K562 (cell line): ENCODE measurements at regions not wholly inside any gene's neighbourhood (a gene's known extent, or its start where the extent isn't known, plus 50 kb on each side); places are given as distances from the start of the nearest gene placed in this dataset.

Experiments used
- ATAC-seq: fragments of 200-7000 bp; cut with Tn5 transposase; 3 replicates; pipeline ENCODE4 v1.9.1; 2020; ENCODE audit warnings: moderate library complexity
- BruUV-seq: library from RNA; stranded (reverse); fragments of 400-500 nt; replicated peaks from 2 replicates; lab custom pipeline; 2021; lab: Mats Ljungman, UMichigan
- CTCF ChIA-PET: fragments of 300-600 bp; formaldehyde crosslinking; extraction: SDS; loops from one replicate; lab custom pipeline; 2021; ENCODE audit warnings: low intra/inter-chr PET ratio; lab: Yijun Ruan, JAX
- POLR2A ChIA-PET: fragments of 300-600, 350-650 bp; sonication (Branson Sonifier 250); formaldehyde crosslinking; extraction: SDS; loops from one replicate; lab custom pipeline; 2021; ENCODE audit warnings: antibody characterized with exemption, inconsistent platforms; lab: Yijun Ruan, JAX
- DNase-seq, 4 experiments: peaks; one replicate each; pipeline versions ENCODE4 v3.0.0 to v3.0.0-alpha.2; 2011 to 2018; ENCODE audit warnings: low spot score in 3 of 4, mixed read lengths in 3 of 4; ENCODE audit errors: extremely low read depth in 1 of 4
- FAIRE-seq: peaks from 2 replicates; lab custom pipeline; 2011; peaks lifted over from hg19 to GRCh38; lab: Jason Lieb, UNC
- H2AFZ ChIP-seq: 2 replicates; pipeline ENCODE4 v1.6.0; 2011; ENCODE audit warnings: low read depth, low read length, control low read depth, inconsistent platforms
- H3K27ac ChIP-seq: fragments of 200-600 bp; 3 replicates; pipeline ENCODE4 v1.8.0; 2011; ENCODE audit warnings: low read depth, mild to moderate bottlenecking, control low read depth, inconsistent platforms, low read length, moderate library complexity, mixed read lengths; ENCODE audit errors: extremely low read depth
- H3K27me3 ChIP-seq, 2 experiments: fragments of 300-600 bp in 1 of 2; 2 replicates in 1 of 2; 3 replicates in 1 of 2; pipeline versions ENCODE4 v1.6.0 to v1.8.0; 2011; ENCODE audit warnings: inconsistent platforms in 2 of 2, low read length in 2 of 2, mild to moderate bottlenecking in 1 of 2, mixed read lengths in 1 of 2, moderate library complexity in 1 of 2; ENCODE audit not compliant: control insufficient read depth in 2 of 2, insufficient read depth in 2 of 2
- H3K36me3 ChIP-seq: fragments of 300-600 bp; 3 replicates; pipeline ENCODE4 v1.8.0; 2011; ENCODE audit warnings: mild to moderate bottlenecking, low read length, inconsistent platforms; ENCODE audit not compliant: control insufficient read depth, insufficient read depth
- H3K4me1 ChIP-seq, 2 experiments: fragments of 200-600 bp in 1 of 2; replicated peaks in 1 of 2; 2 replicates in 1 of 2; 3 replicates in 1 of 2; pipeline versions ENCODE4 v1.5.1 to v1.8.0; 2011; ENCODE audit warnings: inconsistent platforms in 2 of 2, low read length in 2 of 2, mild to moderate bottlenecking in 1 of 2, mixed read lengths in 1 of 2, moderate library complexity in 1 of 2; ENCODE audit not compliant: control insufficient read depth in 2 of 2, insufficient read depth in 2 of 2
- H3K4me2 ChIP-seq: 2 replicates; pipeline ENCODE4 v1.6.1; 2011; ENCODE audit warnings: low read length, control low read depth, inconsistent platforms, mixed read lengths; ENCODE audit not compliant: insufficient read depth
- H3K4me3 ChIP-seq: fragments of 200-600 bp; sonication (generic), shearing (Covaris generic); 2 replicates; pipeline ENCODE4 v1.5.1; 2016; ENCODE audit warnings: control low read depth, inconsistent platforms
- H3K79me2 ChIP-seq: fragments of 200-600 bp; 3 replicates; pipeline ENCODE4 v1.8.0; 2011; ENCODE audit warnings: low read length, inconsistent platforms; ENCODE audit not compliant: control insufficient read depth, insufficient read depth
- H3K9ac ChIP-seq, 2 experiments: 2 replicates each; pipeline versions ENCODE4 v1.6.0 to v1.6.1; 2011; ENCODE audit warnings: low read depth in 2 of 2, low read length in 2 of 2, control low read depth in 1 of 2, inconsistent platforms in 1 of 2, mild to moderate bottlenecking in 1 of 2, mixed read lengths in 1 of 2; ENCODE audit not compliant: insufficient read depth in 1 of 2
- H3K9me1 ChIP-seq: one replicate; pipeline ENCODE4 v1.6.0; 2011; ENCODE audit warnings: inconsistent platforms, mild to moderate bottlenecking, low read length, moderate library complexity; ENCODE audit not compliant: control insufficient read depth, insufficient read depth
- H3K9me3 ChIP-seq: replicated peaks from 2 replicates; pipeline ENCODE4 v1.5.1; 2011; ENCODE audit warnings: low read depth, low read length, inconsistent platforms; ENCODE audit not compliant: control insufficient read depth, insufficient read depth
- H4K20me1 ChIP-seq: replicated peaks from 2 replicates; pipeline ENCODE4 v1.6.1; 2011; ENCODE audit warnings: low read length, inconsistent platforms, mixed read lengths; ENCODE audit not compliant: control insufficient read depth, insufficient read depth
- CCAR2 ChIP-seq: fragments of 200-400 bp; formaldehyde crosslinking; IDR thresholded peaks from 2 replicates; pipeline ENCODE4 v1.6.1; 2017; ENCODE audit warnings: mild to moderate bottlenecking, low read depth, low read length
- CHD1 ChIP-seq: fragments of 200-600 bp; sonication (generic); IDR thresholded peaks from one replicate; pipeline ENCODE4 v1.6.1; 2012; ENCODE audit warnings: mild to moderate bottlenecking, moderate library complexity, low read length, inconsistent platforms
- ESRRA ChIP-seq: fragments of 450-650 bp; IDR thresholded peaks from 2 replicates; pipeline ENCODE4 v1.6.1; 2014; ENCODE audit warnings: low read depth, mild to moderate bottlenecking, moderate library complexity, borderline replicate concordance
- LARP7 ChIP-seq: fragments of 450-650 bp; IDR thresholded peaks from 2 replicates; pipeline ENCODE4 v1.6.1; 2016
- NEUROD1 ChIP-seq: fragments of 150-350 bp; IDR thresholded peaks from 2 replicates; pipeline ENCODE4 v1.6.1; 2014; ENCODE audit warnings: borderline replicate concordance, low read length, low read depth; ENCODE audit not compliant: partially characterized antibody
- NRF1 ChIP-seq, 2 experiments: fragments of 450-650 bp; IDR thresholded peaks in 1 of 2; conservative IDR thresholded peaks in 1 of 2; 2 replicates each; pipeline ENCODE4 v1.6.1; 2014; ENCODE audit warnings: mild to moderate bottlenecking in 2 of 2
- PHF8 ChIP-seq: fragments of 200-600 bp; sonication (generic); IDR thresholded peaks from 2 replicates; pipeline ENCODE4 v1.6.1; 2012; ENCODE audit warnings: mixed run types, mild to moderate bottlenecking, inconsistent platforms, low read length, moderate library complexity, borderline replicate concordance
- POLR3A ChIP-seq: IDR thresholded peaks from 2 replicates; pipeline ENCODE4 v1.6.1; 2011; ENCODE audit warnings: borderline replicate concordance, mild to moderate bottlenecking, moderate library complexity; ENCODE audit not compliant: insufficient read length, insufficient read depth; ENCODE audit errors: extremely low read depth
- SP2 ChIP-seq: IDR thresholded peaks from 2 replicates; pipeline ENCODE4 v1.6.1; 2011; ENCODE audit warnings: mild to moderate bottlenecking, low read depth, low read length, moderate library complexity; ENCODE audit not compliant: poor library complexity, severe bottlenecking; ENCODE audit errors: extremely low read depth
- USF1 ChIP-seq: sonication (generic); formaldehyde crosslinking; IDR thresholded peaks from 2 replicates; pipeline ENCODE4 v1.9.0; 2022; ENCODE audit warnings: mild to moderate bottlenecking, missing genetic modification reagents
- ZNF184 ChIP-seq: sonication (generic); formaldehyde crosslinking; IDR thresholded peaks from 2 replicates; pipeline ENCODE4 v1.5.0; 2020; ENCODE audit warnings: missing genetic modification reagents
- WGBS: fragments of 100-300 bp; shearing (Covaris generic); methylation state at CpG from one replicate; pipeline ENCODE4 v1.1.6; 2016; ENCODE audit warnings: low coverage, mixed read lengths; ENCODE audit not compliant: insufficient coverage; ENCODE audit errors: missing lambda C conversion rate; 5-methylcytosine and 5-hydroxymethylcytosine counted together
- in situ Hi-C: fragments of 300-500 bp; cut with MboI; formaldehyde crosslinking; loops from 4 replicates; pipeline ENCODE4 v1.15.0; 2018; ENCODE audit warnings: inconsistent platforms, mixed read lengths
- intact Hi-C: fragments of 100-400 bp; cut with micrococcal nuclease; formaldehyde crosslinking; loops from 2 replicates; pipeline ENCODE4 v1.14.2; 2022
- TF ChIP-seq, protein P1 (sequence below): sonication (generic); formaldehyde crosslinking; IDR thresholded peaks from 2 replicates; pipeline ENCODE4 v1.8.0; 2022; ENCODE audit warnings: mild to moderate bottlenecking, low read depth, missing genetic modification reagents

DNA sequence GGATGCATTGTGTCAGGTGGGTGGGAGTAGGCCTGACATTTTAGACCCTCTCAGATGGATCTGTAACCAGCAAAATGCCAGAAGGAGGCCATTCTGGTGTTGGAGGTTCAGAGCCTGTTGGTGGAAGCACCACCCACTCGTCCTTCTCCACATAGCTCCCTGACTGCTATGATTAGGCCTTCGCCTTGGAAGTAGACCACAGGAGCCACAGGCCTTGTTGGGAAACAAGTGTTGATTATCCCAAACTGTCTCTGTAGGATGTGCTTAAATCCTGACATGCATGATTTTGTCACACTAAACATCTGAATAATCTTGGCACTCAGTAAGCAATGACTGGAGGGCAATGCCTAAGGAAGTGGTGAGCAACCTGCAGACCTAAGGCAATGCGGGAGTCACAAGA lies 117.2 kb upstream of the LY86 start:
- Histone ChIP-seq H3K4me1 (no peaks in the 10 kb centered on the region), H4K20me1 (no peaks in the 10 kb centered on the region), H3K9me3 (no peaks in the 10 kb centered on the region), H3K27me3 (peaks cover 0 to 2% of the 10 kb centered on the region in 2 experiments; a peak in 1 of 5 replicates), H3K4me3 (no peak overlapping the region), H3K9me1 (no peaks in the 10 kb centered on the region), H3K4me2 (no peak overlapping the region), H3K27ac (no peak overlapping the region), H3K79me2 (no peaks in the 10 kb centered on the region), H3K9ac (no peak overlapping the region), H2AFZ (no peak overlapping the region), H3K36me3 (no peaks in the 10 kb centered on the region)
- intact Hi-C loops (no loop called here), in situ Hi-C loops (no loop called here)
- ATAC-seq (no peak), DNase-seq (no peak), FAIRE-seq (no peak)
- BruUV-seq, result no TSS peak
- ChIA-PET CTCF (no interaction called here), POLR2A (no interaction called here)
- no peak for TF ChIP-seq CCAR2
- TF ChIP-seq NRF1 (conservative IDR thresholded peaks at IDR 0.05 in 1 of 2, IDR thresholded peaks at IDR 0.05 in 1 of 2), result no peak
- TF ChIP-seq LARP7, result no peak
- TF ChIP-seq SP2, result no peak
- TF ChIP-seq NEUROD1, result no peak
- TF ChIP-seq ZNF184, result no peak
- no peak for TF ChIP-seq USF1 (CRISPR knock-in tag)
- TF ChIP-seq ESRRA, result no peak
- no peak for TF ChIP-seq PHF8
- TF ChIP-seq CHD1, result no peak
- TF ChIP-seq POLR3A, result no peak
- TF ChIP-seq, protein P1, sequence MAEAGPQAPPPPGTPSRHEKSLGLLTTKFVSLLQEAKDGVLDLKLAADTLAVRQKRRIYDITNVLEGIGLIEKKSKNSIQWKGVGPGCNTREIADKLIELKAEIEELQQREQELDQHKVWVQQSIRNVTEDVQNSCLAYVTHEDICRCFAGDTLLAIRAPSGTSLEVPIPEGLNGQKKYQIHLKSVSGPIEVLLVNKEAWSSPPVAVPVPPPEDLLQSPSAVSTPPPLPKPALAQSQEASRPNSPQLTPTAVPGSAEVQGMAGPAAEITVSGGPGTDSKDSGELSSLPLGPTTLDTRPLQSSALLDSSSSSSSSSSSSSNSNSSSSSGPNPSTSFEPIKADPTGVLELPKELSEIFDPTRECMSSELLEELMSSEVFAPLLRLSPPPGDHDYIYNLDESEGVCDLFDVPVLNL (CRISPR knock-in tag), result no peak
- WGBS, result 0% methylated on average over 3 of the region's 3 CpGs
